ENCODE measurements at regions not wholly inside any gene's neighbourhood (a gene's known extent, or its start where the extent isn't known, plus 50 kb on each side); places are given as distances from the start of the nearest gene placed in this dataset.

DNA sequence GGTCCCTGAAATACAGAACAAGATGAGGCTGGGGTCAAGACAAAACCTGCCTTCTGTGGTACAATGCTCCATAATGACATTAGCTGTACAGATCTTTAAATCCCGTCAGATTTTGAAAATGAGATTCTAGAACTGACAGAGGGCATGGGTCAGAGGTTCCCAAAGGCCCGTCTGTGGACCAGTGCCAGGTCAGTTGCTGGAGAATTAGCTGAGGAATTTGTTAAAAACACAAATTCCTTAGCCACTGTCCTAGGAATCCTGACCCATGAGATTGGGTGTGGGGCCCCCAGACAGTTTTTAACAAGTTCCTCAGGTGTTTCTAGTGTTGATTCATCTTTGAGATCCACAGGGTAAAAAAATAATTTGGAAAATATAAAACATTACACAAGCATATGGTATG, 97.0 kb downstream of the SIPA1L2 start:
- Histone ChIP-seq H3K9me3 (ENCODE audit: low read length) (no peaks in the 10 kb centered on the region), H3K4me1 (ENCODE audit: insufficient read depth, low read length) (peaks cover 24% of the 10 kb centered on the region), H3K4me3 (ENCODE audit: low read length) (no peak overlapping the region), H3K27ac (ENCODE audit: low read length) (no peak overlapping the region), H3K36me3 (ENCODE audit: low read depth, low read length) (no peaks in the 10 kb centered on the region), H3K27me3 (ENCODE audit: low read length) (no peaks in the 10 kb centered on the region), H4K20me1 (ENCODE audit: low read length) (no peaks in the 10 kb centered on the region), H3F3A (ENCODE audit: low read length, unreplicated experiment) (peaks cover 3% of the 10 kb centered on the region), H2AFZ (ENCODE audit: low read length) (no peak overlapping the region), H3K79me2 (ENCODE audit: low read length) (no peaks in the 10 kb centered on the region), H3K9ac (ENCODE audit: low read length) (no peak overlapping the region), H3K4me2 (ENCODE audit: low read length) (no peak overlapping the region), H3K9me2 (replicated peaks; ENCODE audit: low read length) (no peaks in the 10 kb centered on the region)
- ChIA-PET CTCF (no interaction called here), POLR2A (ENCODE audit: unreplicated experiment) (no interaction called here)
- ATAC-seq (no peak), DNase-seq (no peak)
- TF ChIP-seq EZH2 (IDR thresholded peaks at IDR 0.05; ENCODE audit: low read length, unreplicated experiment), result no peak
- no peak for TF ChIP-seq EZH2phosphoT487 (IDR thresholded peaks at IDR 0.05; ENCODE audit: borderline replicate concordance, low read length)
- TF ChIP-seq, protein P1, sequence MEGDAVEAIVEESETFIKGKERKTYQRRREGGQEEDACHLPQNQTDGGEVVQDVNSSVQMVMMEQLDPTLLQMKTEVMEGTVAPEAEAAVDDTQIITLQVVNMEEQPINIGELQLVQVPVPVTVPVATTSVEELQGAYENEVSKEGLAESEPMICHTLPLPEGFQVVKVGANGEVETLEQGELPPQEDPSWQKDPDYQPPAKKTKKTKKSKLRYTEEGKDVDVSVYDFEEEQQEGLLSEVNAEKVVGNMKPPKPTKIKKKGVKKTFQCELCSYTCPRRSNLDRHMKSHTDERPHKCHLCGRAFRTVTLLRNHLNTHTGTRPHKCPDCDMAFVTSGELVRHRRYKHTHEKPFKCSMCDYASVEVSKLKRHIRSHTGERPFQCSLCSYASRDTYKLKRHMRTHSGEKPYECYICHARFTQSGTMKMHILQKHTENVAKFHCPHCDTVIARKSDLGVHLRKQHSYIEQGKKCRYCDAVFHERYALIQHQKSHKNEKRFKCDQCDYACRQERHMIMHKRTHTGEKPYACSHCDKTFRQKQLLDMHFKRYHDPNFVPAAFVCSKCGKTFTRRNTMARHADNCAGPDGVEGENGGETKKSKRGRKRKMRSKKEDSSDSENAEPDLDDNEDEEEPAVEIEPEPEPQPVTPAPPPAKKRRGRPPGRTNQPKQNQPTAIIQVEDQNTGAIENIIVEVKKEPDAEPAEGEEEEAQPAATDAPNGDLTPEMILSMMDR (conservative IDR thresholded peaks at IDR 0.05; ENCODE audit: low read depth, low read length), result no peak
- no TSS peak for BruUV-seq (replicated peaks)
- intact Hi-C loops (cut with micrococcal nuclease), result no loop called here

DNA sequence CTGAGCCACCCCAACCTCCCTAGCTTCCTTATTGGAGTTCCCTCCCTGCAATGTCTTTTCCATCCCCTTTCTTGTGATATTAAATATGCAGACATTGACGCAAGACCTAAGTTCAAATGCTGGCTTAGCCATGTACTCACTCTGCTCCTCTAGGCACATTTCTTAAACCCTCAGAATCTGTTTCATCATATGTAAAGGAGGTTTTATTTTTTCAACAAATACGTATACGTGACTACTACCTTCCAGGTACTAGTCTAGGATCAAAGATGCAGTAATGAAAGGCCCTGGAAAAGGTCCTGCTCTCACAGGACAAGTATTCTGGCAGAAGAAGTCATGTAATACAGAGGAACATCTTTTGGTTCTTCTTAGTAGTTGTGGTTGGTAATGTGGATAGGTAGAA, 98.6 kb downstream of the SIPA1L2 start:
- Histone ChIP-seq H4K20me1 (ENCODE audit: low read length) (no peaks in the 10 kb centered on the region), H3F3A (ENCODE audit: low read length, unreplicated experiment) (peaks cover 3% of the 10 kb centered on the region), H3K4me2 (ENCODE audit: low read length) (no peak overlapping the region), H3K27ac (ENCODE audit: low read length) (no peak overlapping the region), H3K4me3 (ENCODE audit: low read length) (no peak overlapping the region), H3K36me3 (ENCODE audit: low read depth, low read length) (no peaks in the 10 kb centered on the region), H3K9ac (ENCODE audit: low read length) (no peak overlapping the region), H3K9me2 (replicated peaks; ENCODE audit: low read length) (no peaks in the 10 kb centered on the region), H3K27me3 (ENCODE audit: low read length) (no peaks in the 10 kb centered on the region), H3K4me1 (ENCODE audit: insufficient read depth, low read length) (peaks cover 22% of the 10 kb centered on the region), H2AFZ (ENCODE audit: low read length) (no peak overlapping the region), H3K9me3 (ENCODE audit: low read length) (no peaks in the 10 kb centered on the region), H3K79me2 (ENCODE audit: low read length) (no peaks in the 10 kb centered on the region)
- ChIA-PET POLR2A (ENCODE audit: unreplicated experiment) (no interaction called here), CTCF (no interaction called here)
- no TSS peak for BruUV-seq (replicated peaks)
- TF ChIP-seq EZH2 (IDR thresholded peaks at IDR 0.05; ENCODE audit: low read length, unreplicated experiment), result no peak
- TF ChIP-seq, protein P1 (conservative IDR thresholded peaks at IDR 0.05; ENCODE audit: low read depth, low read length), result no peak
- no peak for TF ChIP-seq EZH2phosphoT487 (IDR thresholded peaks at IDR 0.05; ENCODE audit: borderline replicate concordance, low read length)
- ATAC-seq (no peak), DNase-seq (no peak)
- intact Hi-C loops (cut with micrococcal nuclease), result no loop called here

DNA sequence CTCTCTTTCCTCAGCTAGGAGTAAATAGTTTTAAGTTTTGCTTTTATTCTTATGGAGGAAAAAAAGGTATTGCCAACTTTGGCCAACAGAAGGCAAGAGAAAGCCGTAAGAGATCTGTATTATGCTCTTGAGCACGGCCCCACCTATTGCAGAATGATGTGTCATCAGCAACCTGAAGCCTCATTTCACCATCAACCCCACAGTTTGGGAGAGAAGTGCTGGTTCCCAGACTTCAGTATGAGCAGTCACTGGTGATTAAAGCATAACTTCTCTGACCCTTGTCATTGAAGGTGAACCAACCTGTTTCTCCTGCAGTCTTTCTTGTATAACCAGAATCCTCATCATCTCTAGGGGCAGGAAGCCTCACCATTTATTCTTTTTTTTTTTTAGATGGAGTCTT, 100.2 kb downstream of the SIPA1L2 start:
- Histone ChIP-seq H3K9ac (ENCODE audit: low read length) (peak overlapping the region; percentile 27; the same call in 1 of the 2 replicates), H3K9me2 (replicated peaks; ENCODE audit: low read length) (no peaks in the 10 kb centered on the region), H3K9me3 (ENCODE audit: low read length) (no peaks in the 10 kb centered on the region), H2AFZ (ENCODE audit: low read length) (no peak overlapping the region), H3K4me2 (ENCODE audit: low read length) (peak overlapping the region; percentile 65), H3K36me3 (ENCODE audit: low read depth, low read length) (no peaks in the 10 kb centered on the region), H3K27ac (ENCODE audit: low read length) (peak overlapping the region; percentile 81), H3K27me3 (ENCODE audit: low read length) (no peaks in the 10 kb centered on the region), H3K4me1 (ENCODE audit: insufficient read depth, low read length) (peaks cover 22% of the 10 kb centered on the region), H3K79me2 (ENCODE audit: low read length) (no peaks in the 10 kb centered on the region), H3K4me3 (ENCODE audit: low read length) (peak overlapping the region; percentile 13), H3F3A (ENCODE audit: low read length, unreplicated experiment) (peaks cover 3% of the 10 kb centered on the region), H4K20me1 (ENCODE audit: low read length) (no peaks in the 10 kb centered on the region)
- DNase-seq, result peak; percentile 99
- peak; percentile 99 for ATAC-seq
- no TSS peak for BruUV-seq (replicated peaks)
- intact Hi-C loops (cut with micrococcal nuclease), result loop anchor here (1.0 to 5.0 kb wide), 3 partner anchors 98 to 357 kb away; no protein-coding TSS in a partner anchor
- TF ChIP-seq EZH2phosphoT487 (IDR thresholded peaks at IDR 0.05; ENCODE audit: borderline replicate concordance, low read length), result no peak
- TF ChIP-seq, protein P1 (conservative IDR thresholded peaks at IDR 0.05; ENCODE audit: low read depth, low read length), result peak; percentile 66
- ChIA-PET CTCF (interaction anchor here (0.5 kb wide), 1 partner anchor 217 kb away, joined by 10 read pairs; no protein-coding TSS in a partner anchor), POLR2A (ENCODE audit: unreplicated experiment) (no interaction called here)

Measured in PC-3 (cell line).